ENCODE measurements at regions not wholly inside any gene's neighbourhood (a gene's known extent, or its start where the extent isn't known, plus 50 kb on each side); places are given as distances from the start of the nearest gene placed in this dataset.

DNA sequence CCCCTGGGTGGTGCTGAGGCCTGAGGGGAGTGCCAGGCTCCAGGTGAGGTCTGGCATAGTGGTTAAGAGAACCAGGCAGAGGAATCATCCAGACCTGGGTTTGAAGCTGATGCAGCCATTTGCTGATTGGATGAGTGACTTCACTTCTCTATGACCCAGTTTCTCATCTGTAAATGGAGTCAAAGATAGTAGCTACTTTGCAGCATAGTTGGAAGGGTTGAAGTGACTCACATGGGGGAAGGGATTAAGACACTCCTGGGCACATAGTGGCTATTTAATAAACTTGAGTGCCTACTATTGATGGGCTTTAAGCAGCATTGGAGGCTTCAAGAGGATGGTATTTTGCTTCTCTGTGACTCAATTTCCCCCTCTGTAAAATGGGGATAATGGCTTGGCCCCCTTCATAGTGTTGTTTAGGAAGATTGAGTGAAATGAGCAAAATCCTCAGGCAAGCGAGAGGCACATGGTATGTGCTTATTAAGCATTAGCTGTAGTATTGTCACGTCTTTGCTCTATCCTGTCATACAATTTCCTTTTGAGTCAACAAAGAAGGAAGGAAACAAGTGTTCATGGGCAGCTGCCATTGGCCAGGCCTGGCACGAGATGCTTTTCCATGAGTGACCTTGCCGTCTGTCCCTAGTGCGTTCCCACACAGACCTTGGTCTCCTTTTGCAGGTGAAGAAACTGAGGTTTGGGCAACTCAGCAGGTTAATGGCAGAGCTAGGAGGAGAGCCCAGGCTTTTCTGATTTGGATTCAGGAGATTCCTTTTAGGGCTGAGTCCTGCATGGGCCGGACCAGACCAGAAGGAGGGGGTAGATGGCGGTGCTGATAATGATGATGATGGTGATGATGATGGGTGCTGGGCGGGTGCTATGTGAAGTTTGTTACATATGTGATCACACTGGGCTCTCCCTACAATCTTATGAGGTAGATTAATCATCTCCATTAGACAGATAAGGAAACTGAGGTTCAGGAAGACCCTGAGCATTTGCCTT lies 131.1 kb upstream of the WNT4 start:
- peaks cover 6% of the 10 kb centered on the region for H3K27me3 ChIP-seq (replicated peaks)
- no peaks in the 10 kb centered on the region for H3K36me3 ChIP-seq (replicated peaks)
- DNase-seq, result no peak
- H3K4me3 ChIP-seq (ENCODE audit: low read depth, low read length), result no peak overlapping the region
- in situ Hi-C loops (cut with HindIII; ENCODE audit: low pct_ligation_motif_present, low sequenced_read_pairs), result no loop called here
- no peak overlapping the region for H3K27ac ChIP-seq
- TF ChIP-seq, protein P1, sequence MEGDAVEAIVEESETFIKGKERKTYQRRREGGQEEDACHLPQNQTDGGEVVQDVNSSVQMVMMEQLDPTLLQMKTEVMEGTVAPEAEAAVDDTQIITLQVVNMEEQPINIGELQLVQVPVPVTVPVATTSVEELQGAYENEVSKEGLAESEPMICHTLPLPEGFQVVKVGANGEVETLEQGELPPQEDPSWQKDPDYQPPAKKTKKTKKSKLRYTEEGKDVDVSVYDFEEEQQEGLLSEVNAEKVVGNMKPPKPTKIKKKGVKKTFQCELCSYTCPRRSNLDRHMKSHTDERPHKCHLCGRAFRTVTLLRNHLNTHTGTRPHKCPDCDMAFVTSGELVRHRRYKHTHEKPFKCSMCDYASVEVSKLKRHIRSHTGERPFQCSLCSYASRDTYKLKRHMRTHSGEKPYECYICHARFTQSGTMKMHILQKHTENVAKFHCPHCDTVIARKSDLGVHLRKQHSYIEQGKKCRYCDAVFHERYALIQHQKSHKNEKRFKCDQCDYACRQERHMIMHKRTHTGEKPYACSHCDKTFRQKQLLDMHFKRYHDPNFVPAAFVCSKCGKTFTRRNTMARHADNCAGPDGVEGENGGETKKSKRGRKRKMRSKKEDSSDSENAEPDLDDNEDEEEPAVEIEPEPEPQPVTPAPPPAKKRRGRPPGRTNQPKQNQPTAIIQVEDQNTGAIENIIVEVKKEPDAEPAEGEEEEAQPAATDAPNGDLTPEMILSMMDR (IDR thresholded peaks at IDR 0.05; ENCODE audit: low read depth, low read length, missing control alignments), result no peak

DNA sequence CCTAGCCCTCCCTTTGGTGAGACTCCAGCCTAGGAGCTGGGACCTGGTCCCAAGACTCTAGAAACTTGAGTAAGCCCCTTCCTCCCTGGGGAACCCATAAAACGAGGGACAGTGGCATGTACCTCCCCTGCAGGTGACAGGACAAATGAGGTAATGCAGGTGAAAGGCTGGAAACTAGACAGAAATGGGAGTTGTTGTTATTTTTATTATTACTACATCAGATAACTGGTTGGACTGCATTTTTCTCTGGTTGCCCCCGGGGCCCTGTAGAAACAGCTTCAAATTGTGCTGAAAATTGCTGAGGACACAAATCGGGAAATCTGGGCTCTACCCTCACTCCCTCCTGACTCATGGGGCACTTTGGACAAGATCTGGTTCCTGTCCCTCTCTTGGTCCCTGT lies 132.3 kb upstream of the WNT4 start:
- Histone ChIP-seq H3K27ac (no peak overlapping the region), H3K4me3 (ENCODE audit: low read depth, low read length) (no peak overlapping the region), H3K27me3 (replicated peaks) (peaks cover 6% of the 10 kb centered on the region), H3K36me3 (replicated peaks) (no peaks in the 10 kb centered on the region)
- no peak for DNase-seq
- in situ Hi-C loops (cut with HindIII; ENCODE audit: low pct_ligation_motif_present, low sequenced_read_pairs), result no loop called here
- TF ChIP-seq, protein P1 (IDR thresholded peaks at IDR 0.05; ENCODE audit: low read depth, low read length, missing control alignments), result no peak

DNA sequence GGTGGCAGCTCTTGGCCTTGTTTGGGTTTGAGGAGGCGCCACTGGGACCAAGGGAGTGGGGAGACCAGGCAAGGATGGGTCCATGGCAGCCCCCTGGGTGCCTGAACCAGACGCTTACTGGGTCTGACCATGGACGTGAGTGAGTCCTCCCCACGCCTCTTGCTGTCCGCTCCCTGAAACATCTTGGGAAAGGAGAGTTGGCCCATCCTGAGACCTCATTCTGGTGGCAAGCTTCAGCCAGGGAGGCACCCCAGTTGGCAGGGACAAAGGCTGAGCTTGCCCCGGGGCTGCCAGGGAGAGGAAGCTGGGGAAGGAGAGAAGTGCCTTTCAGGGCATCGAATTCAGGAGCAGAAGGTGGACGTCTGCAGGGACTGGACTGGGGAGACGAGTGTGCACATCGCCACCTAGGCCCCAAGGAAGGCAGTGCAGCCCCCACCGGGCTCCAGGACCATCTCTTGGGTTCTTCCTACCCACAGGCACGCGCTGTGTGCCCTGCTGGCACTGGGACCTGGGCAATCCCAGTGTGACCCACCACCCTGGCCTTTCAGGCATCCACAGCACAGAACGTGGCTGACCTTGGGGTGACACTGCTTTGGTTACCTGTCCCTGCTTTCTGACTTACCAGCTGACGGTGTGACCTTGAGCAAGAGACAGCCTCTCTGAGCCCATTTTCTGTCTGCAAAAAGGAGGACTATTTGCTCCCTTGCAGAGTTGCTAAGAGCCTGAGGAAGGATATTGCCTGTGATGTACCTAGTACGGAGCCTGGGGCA lies 132.9 kb upstream of the WNT4 start:
- TF ChIP-seq, protein P1 (IDR thresholded peaks at IDR 0.05; ENCODE audit: low read depth, low read length, missing control alignments), result peak; percentile 94
- Histone ChIP-seq H3K4me3 (ENCODE audit: low read depth, low read length) (no peak overlapping the region), H3K27ac (no peak overlapping the region), H3K36me3 (replicated peaks) (no peaks in the 10 kb centered on the region), H3K27me3 (replicated peaks) (peaks cover 6% of the 10 kb centered on the region)
- in situ Hi-C loops (cut with HindIII; ENCODE audit: low pct_ligation_motif_present, low sequenced_read_pairs), result no loop called here
- peak; percentile 60 for DNase-seq

DNA sequence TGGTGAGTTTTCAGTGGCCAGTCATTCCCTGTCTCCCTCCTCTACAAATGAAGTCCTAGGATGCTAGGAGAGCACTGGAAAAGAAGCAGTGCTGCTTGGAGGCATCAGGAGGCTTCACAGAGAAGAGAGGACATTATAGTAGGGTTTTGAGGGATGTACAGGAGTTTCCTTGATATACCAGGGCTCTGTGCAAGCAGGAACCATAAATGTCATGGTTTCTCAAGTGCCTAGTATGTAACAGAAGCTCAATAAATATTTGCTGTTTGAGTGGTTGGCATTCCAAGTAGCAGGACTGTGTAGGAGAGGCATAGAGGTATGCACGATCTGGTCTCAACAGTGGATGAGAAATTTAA lies 133.5 kb upstream of the WNT4 start:
- H3K36me3 ChIP-seq (replicated peaks), result no peaks in the 10 kb centered on the region
- H3K4me3 ChIP-seq (ENCODE audit: low read depth, low read length), result no peak overlapping the region
- in situ Hi-C loops (cut with HindIII; ENCODE audit: low pct_ligation_motif_present, low sequenced_read_pairs), result no loop called here
- peaks cover 6% of the 10 kb centered on the region for H3K27me3 ChIP-seq (replicated peaks)
- DNase-seq, result no peak
- no peak overlapping the region for H3K27ac ChIP-seq
- TF ChIP-seq, protein P1 (IDR thresholded peaks at IDR 0.05; ENCODE audit: low read depth, low read length, missing control alignments), result no peak

DNA sequence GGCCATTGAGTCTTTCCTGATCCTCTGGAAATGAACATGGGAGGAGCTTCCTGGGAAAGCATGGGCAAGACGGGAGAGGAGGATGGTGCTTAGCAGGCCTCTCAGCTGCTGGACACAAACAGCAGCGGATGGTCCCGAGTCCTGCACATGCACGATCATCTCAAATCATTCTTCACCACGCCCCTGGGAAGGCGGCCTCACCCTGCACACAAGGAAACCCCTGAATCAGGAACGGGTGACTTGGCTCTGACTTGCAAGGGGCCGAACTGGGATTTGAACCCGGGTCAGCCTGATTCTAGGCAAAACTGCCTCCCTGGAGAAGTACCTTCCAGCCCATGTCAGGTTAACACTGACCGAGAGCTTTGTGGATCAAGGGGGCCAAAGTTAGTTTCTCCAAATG lies 134.8 kb upstream of the WNT4 start:
- DNase-seq, result no peak
- Histone ChIP-seq H3K27ac (no peak overlapping the region), H3K27me3 (replicated peaks) (peaks cover 6% of the 10 kb centered on the region), H3K4me3 (ENCODE audit: low read depth, low read length) (no peak overlapping the region), H3K36me3 (replicated peaks) (no peaks in the 10 kb centered on the region)
- in situ Hi-C loops (cut with HindIII; ENCODE audit: low pct_ligation_motif_present, low sequenced_read_pairs), result no loop called here
- TF ChIP-seq, protein P1 (IDR thresholded peaks at IDR 0.05; ENCODE audit: low read depth, low read length, missing control alignments), result no peak
